Activated B cell treated with CpG ODN at 0.5 μM for 24 hours (primary cell): ENCODE measurements at regions not wholly inside any gene's neighbourhood (a gene's known extent, or its start where the extent isn't known, plus 50 kb on each side); places are given as distances from the start of the nearest gene placed in this dataset.

Experiments
- ATAC-seq: fragments of 200-7000 bp; cut with Tn5 transposase; one replicate; pipeline ENCODE4 v1.10.0; 2021; ENCODE audit warnings: low read depth, mild to moderate bottlenecking, moderate library complexity
- CTCF ChIA-PET: fragments of 350-600 bp; sonication (Branson Sonifier 250); formaldehyde crosslinking; loops from one replicate; lab custom pipeline; 2021; ENCODE audit warnings: antibody characterized with exemption; lab: Charles Lee
- POLR2A ChIA-PET: fragments of 350-600 bp; sonication (Branson Sonifier 250); formaldehyde crosslinking; loops from one replicate; lab custom pipeline; 2021; ENCODE audit warnings: antibody characterized with exemption; lab: Charles Lee
- DNase-seq: peaks from one replicate; pipeline ENCODE4 v3.0.0; 2022
- H3K27ac Mint-ChIP-seq: one replicate; pipeline ENCODE4 v1.8.0; 2020; ENCODE audit warnings: mixed read lengths
- H3K27me3 Mint-ChIP-seq: one replicate; pipeline ENCODE4 v1.8.0; 2021; ENCODE audit warnings: mixed read lengths
- H3K36me3 Mint-ChIP-seq: one replicate; pipeline ENCODE4 v1.8.0; 2021; ENCODE audit warnings: low read depth, mixed read lengths
- H3K4me1 Mint-ChIP-seq: one replicate; pipeline ENCODE4 v1.8.0; 2021; ENCODE audit warnings: mixed read lengths
- H3K4me3 Mint-ChIP-seq: one replicate; pipeline ENCODE4 v1.8.0; 2020; ENCODE audit warnings: mild to moderate bottlenecking, mixed read lengths
- H3K9me3 Mint-ChIP-seq: one replicate; pipeline ENCODE4 v1.8.0; 2020; ENCODE audit warnings: mixed read lengths
- CTCF ChIP-seq: fragments of 200-600 bp; IDR thresholded peaks from one replicate; pipeline ENCODE4 v1.8.0; 2022; ENCODE audit warnings: antibody characterized with exemption, mild to moderate bottlenecking
- intact Hi-C: fragments of 100-400 bp; cut with micrococcal nuclease; formaldehyde crosslinking; loops from one replicate; pipeline ENCODE4 v1.15.1; 2024

- intact Hi-C loops = no loop called here
- no peak overlapping the region for H3K27ac Mint-ChIP-seq
- no peaks in the 10 kb centered on the region for H3K4me1 Mint-ChIP-seq
- no peak for TF ChIP-seq CTCF
- H3K4me3 Mint-ChIP-seq = no peak overlapping the region
- CTCF ChIA-PET = no interaction called here
- DNase-seq = no peak
- no peaks in the 10 kb centered on the region for H3K27me3 Mint-ChIP-seq
- no peaks in the 10 kb centered on the region for H3K36me3 Mint-ChIP-seq
- no peaks in the 10 kb centered on the region for H3K9me3 Mint-ChIP-seq
- no peak for ATAC-seq
- POLR2A ChIA-PET = no interaction called here
Observed at GRCh38 chr12:77553976-77554619, 276.6 kb upstream of the NAV3 start.

- CTCF ChIA-PET = no interaction called here
- Mint-ChIP-seq H3K4me1 (no peaks in the 10 kb centered on the region), H3K9me3 (peaks cover 2% of the 10 kb centered on the region), H3K27me3 (no peaks in the 10 kb centered on the region), H3K36me3 (no peaks in the 10 kb centered on the region), H3K27ac (no peak overlapping the region), H3K4me3 (no peak overlapping the region)
- DNase-seq (no peak), ATAC-seq (no peak)
- POLR2A ChIA-PET = no interaction called here
- intact Hi-C loops = no loop called here
- no peak for TF ChIP-seq CTCF
Observed at GRCh38 chr12:77549383-77550128, 281.1 kb upstream of the NAV3 start.

- POLR2A ChIA-PET = no interaction called here
- H3K27ac Mint-ChIP-seq = no peak overlapping the region
- CTCF ChIA-PET = no interaction called here
Observed at GRCh38 chr12:77548797-77549196, 281.9 kb upstream of the NAV3 start.

GRCh38 chr12:77540097-77540496, 290.6 kb upstream of the NAV3 start:
- TF ChIP-seq CTCF = no peak
- Mint-ChIP-seq H3K27ac (no peak overlapping the region), H3K4me3 (no peak overlapping the region), H3K27me3 (no peaks in the 10 kb centered on the region), H3K36me3 (no peaks in the 10 kb centered on the region), H3K4me1 (no peaks in the 10 kb centered on the region), H3K9me3 (peaks cover 3% of the 10 kb centered on the region)
- CTCF ChIA-PET = no interaction called here
- DNase-seq (no peak), ATAC-seq (no peak)
- intact Hi-C loops = no loop called here
- POLR2A ChIA-PET = no interaction called here

More at GRCh38 chr12:77548797-77549196, 281.9 kb upstream of the NAV3 start:
- Mint-ChIP-seq H3K27me3 (no peaks in the 10 kb centered on the region), H3K4me3 (no peak overlapping the region), H3K9me3 (peaks cover 3% of the 10 kb centered on the region), H3K4me1 (no peaks in the 10 kb centered on the region), H3K36me3 (no peaks in the 10 kb centered on the region)
- no peak for TF ChIP-seq CTCF
- intact Hi-C loops = no loop called here
- ATAC-seq = no peak
- no peak for DNase-seq

- CTCF ChIA-PET = no interaction called here
- H3K27ac Mint-ChIP-seq = no peak overlapping the region
- H3K27me3 Mint-ChIP-seq = no peaks in the 10 kb centered on the region
- H3K4me3 Mint-ChIP-seq = no peak overlapping the region
- H3K36me3 Mint-ChIP-seq = no peaks in the 10 kb centered on the region
- intact Hi-C loops = no loop called here
- TF ChIP-seq CTCF = no peak
- POLR2A ChIA-PET = no interaction called here
- no peak for ATAC-seq
- H3K9me3 Mint-ChIP-seq = no peaks in the 10 kb centered on the region
- DNase-seq = no peak
- H3K4me1 Mint-ChIP-seq = no peaks in the 10 kb centered on the region
Observed at GRCh38 chr12:77537663-77538062, 293.0 kb upstream of the NAV3 start.
